ENCODE measurements at regions not wholly inside any gene's neighbourhood (a gene's known extent, or its start where the extent isn't known, plus 50 kb on each side); places are given as distances from the start of the nearest gene placed in this dataset.

- intact Hi-C loops (cut with micrococcal nuclease; ENCODE audit: unreplicated experiment) = no loop called here
- ChIA-PET CTCF (no interaction called here), RAD21 (ENCODE audit: unreplicated experiment) (no interaction called here)
These were observed 121.8 kb upstream of the ZNF722 start for GRCh38 chr7:63876707-63877322.

More at GRCh38 chr7:63876707-63877322, 121.8 kb upstream of the ZNF722 start:
- no peaks in the 10 kb centered on the region for H3K79me2 ChIP-seq (ENCODE audit: control insufficient read depth, insufficient read depth, low read length)
- no peaks in the 10 kb centered on the region for H4K20me1 ChIP-seq (ENCODE audit: control insufficient read depth, insufficient read depth)
- H3K4me2 ChIP-seq (ENCODE audit: control insufficient read depth, insufficient read depth) = no peak overlapping the region
- in situ Hi-C loops (cut with MboI) = no loop called here
- 83% methylated on average over 1 of the region's 1 CpG for WGBS (ENCODE audit: insufficient coverage, insufficient replicate concordance, low lambda C conversion rate, missing lambda C conversion rate)
- no peaks in the 10 kb centered on the region; the same call in 2 of the 3 replicates for H3K9me3 ChIP-seq (replicated peaks; ENCODE audit: control insufficient read depth, insufficient read depth, low read length)
- POLR2A ChIA-PET = no interaction called here
- H3K27ac ChIP-seq (ENCODE audit: control insufficient read depth, insufficient read depth) = no peak overlapping the region
- FAIRE-seq (no peak), ATAC-seq (no peak), DNase-seq (ENCODE audit: low read depth, low spot score) (no peak)
- SMC1A ChIA-PET (ENCODE audit: uncharacterized antibody, unreplicated experiment) = no interaction called here
- TF ChIP-seq MLLT1 (IDR thresholded peaks at IDR 0.05) (no peak), RAD21 (IDR thresholded peaks at IDR 0.05; ENCODE audit: insufficient read depth, low read depth, low read length) (no peak), ZNF384 (IDR thresholded peaks at IDR 0.05; ENCODE audit: borderline replicate concordance, low read depth, low read length) (no peak), POLR2AphosphoS5 (IDR thresholded peaks at IDR 0.05; ENCODE audit: low read length) (no peak), CBX5 (IDR thresholded peaks at IDR 0.05; ENCODE audit: low read depth) (peak; percentile 90; the same call in 1 of the 2 replicates), ATF2 (IDR thresholded peaks at IDR 0.05; ENCODE audit: low read length) (no peak), NR2F1 (conservative IDR thresholded peaks at IDR 0.05) (no peak), ZNF274 (IDR thresholded peaks at IDR 0.05; ENCODE audit: insufficient read depth, insufficient read length) (peak; percentile 73), EZH2 (IDR thresholded peaks at IDR 0.05; ENCODE audit: borderline replicate concordance, control insufficient read depth, low read depth, low read length) (no peak), REST (IDR thresholded peaks at IDR 0.05; ENCODE audit: low read depth, low read length) (no peak)
- no peaks in the 10 kb centered on the region for H3K36me3 ChIP-seq (ENCODE audit: control insufficient read depth in 2 of 2, insufficient read depth in 2 of 2, low read length in 1 of 2)
- H2AFZ ChIP-seq (ENCODE audit: control insufficient read depth, low read depth, low read length) = no peak overlapping the region
- H3K4me1 ChIP-seq (ENCODE audit: control insufficient read depth, insufficient read depth, low read length) = no peaks in the 10 kb centered on the region
- no TSS peak for BruUV-seq (replicated peaks)
- H3K9ac ChIP-seq (ENCODE audit: control insufficient read depth, insufficient read depth, low read length) = no peak overlapping the region
- no peak overlapping the region for H3K4me3 ChIP-seq
- no peaks in the 10 kb centered on the region for H3K27me3 ChIP-seq (replicated peaks in 1 of 2; ENCODE audit: control insufficient read depth in 2 of 2, insufficient read depth in 2 of 2, low read length in 1 of 2)

Measured in GM12878 (cell line).